Dedifferentiated amniotic fluid mesenchymal stem cell (primary cell): ENCODE measurements at regions not wholly inside any gene's neighbourhood (a gene's known extent, or its start where the extent isn't known, plus 50 kb on each side); places are given as distances from the start of the nearest gene placed in this dataset.

Source experiments
- DNase-seq: peaks from one replicate; pipeline ENCODE4 v3.0.0-alpha.2; 2016; ENCODE audit errors: extremely low spot score

DNA sequence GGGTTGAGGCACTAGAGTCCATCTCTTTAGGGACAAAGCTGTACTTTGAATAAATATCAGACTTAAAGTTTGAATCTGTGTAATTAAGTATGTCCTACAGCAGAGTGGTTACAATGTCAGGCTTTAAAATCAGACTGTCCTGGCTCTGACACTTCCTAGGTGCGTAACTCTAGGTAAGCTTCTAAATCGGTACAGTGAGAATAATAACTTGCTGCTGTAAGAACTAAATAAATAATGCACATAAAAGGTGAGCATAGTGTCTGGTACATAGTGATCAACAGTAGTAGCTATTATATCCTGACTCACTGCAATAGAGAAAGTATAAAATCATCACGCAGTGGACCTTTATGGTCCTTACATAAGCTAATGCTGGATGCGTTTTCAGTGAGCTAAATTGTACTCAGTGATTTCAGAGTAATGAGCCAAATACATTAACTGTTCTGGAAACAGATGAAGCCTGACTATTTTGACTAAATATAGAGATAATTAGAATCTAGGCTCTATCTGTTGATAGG is 72.2 kb upstream of the PDK4 start:
- no peak for DNase-seq

DNA sequence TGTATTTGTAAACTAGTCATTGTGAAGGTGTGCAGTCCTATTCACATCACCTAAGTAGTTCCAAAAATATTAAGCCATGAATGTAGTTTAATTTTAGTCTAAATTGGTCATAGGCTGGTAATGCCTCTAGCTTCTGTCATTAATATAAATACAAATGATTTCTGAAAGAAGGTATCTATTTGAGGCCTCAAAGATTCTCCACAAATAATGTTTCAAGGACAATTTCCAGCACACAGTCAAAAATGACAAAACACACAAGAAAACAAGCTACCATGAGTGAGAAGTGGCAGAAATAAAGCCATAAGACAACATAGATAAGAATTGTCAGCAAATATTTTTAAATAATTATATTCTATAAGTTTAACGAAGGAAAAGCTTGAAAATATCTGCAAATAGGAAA is 66.7 kb upstream of the PDK4 start:
- DNase-seq: no peak

DNA sequence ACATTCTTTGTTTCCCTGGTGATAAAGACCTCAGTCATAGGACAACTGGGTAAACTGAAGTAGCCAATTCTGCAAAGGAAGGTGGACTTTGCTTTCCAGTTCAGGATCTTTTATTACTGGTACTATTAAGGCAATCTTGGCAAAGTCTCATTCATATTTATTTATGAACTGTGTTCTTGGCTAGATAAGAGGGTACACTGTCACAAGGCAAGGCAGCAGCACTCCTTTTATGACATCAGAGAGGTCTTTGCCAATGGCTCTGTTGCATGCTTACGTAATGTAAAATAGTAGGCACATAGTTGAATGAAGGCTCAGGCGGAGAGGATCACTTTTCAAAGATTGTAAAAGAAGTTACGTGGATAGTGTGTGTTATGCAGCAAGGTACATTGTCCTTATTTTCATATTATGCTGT is 63.7 kb upstream of the PDK4 start:
- DNase-seq: no peak

DNA sequence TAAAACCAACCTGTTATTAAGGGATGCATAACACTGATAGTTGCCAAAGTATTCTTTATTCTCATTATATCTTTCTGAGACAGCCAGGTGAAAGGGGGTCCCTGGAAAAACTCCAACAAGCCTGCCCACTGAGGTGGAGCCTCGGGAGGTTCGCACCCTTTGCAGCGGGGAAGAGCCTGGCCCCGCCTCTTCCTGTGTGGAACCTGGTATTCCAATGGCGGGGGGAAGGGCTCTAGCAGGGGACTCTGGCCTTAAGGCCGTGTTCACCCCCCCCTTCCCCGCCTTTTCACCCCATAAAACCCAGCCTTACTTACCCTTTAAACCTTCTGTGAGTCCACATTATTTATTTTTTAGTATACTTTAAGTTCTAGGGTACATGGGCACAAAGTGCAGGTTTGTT is 62.4 kb upstream of the PDK4 start:
- no peak for DNase-seq

DNA sequence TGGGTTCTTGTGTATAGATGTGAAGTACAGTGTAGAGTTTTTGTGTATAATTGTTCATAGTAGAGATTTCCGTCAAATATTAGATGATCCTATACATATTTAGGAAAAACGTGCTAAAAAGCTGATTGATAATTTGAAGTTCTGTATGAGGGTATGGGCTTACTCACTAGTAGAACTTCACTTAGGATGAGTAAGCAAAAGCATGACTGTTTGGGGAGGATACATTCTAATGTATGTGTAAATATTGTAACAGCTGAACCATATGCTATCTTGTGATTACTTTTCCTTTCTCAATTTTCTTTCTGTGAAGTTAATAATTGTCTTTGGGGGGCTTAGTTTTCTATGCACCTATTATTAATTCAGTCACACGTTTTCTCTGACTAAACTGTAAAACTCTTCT is 53.2 kb upstream of the PDK4 start:
- no peak for DNase-seq

DNA sequence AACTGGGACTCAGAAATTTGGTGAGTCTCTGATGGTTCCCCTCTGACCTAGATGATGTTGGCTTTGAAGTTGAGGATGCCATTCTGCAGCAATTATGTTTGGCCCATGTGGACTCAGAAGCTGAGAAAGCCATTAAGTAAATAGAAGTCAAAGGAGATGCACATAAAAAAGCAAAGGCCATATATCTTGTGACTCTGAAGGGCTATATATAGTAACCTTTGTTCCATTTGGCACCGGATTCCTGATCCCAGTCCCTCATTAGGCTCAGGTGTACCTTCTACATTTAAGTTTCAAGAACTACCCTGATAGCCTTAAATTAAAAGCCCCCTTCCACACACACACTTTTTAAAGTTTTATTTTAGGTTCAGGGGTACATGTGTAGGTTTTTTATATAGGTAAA is 50.0 kb upstream of the PDK4 start:
- no peak for DNase-seq
